SK-N-MC (cell line): ENCODE measurements at regions not wholly inside any gene's neighbourhood (a gene's known extent, or its start where the extent isn't known, plus 50 kb on each side); places are given as distances from the start of the nearest gene placed in this dataset.

Experiments
- EZH2 ChIP-seq: fragments of 200-600 bp; sonication (generic); IDR thresholded peaks from one replicate; pipeline ENCODE4 v1.6.1; 2017; ENCODE audit warnings: antibody characterized with exemption
- POLR2AphosphoS5 ChIP-seq: IDR thresholded peaks from 2 replicates; pipeline ENCODE4 v1.6.1; 2012; ENCODE audit warnings: mild to moderate bottlenecking, low read depth, low read length, borderline replicate concordance

- TF ChIP-seq POLR2AphosphoS5 (no peak), EZH2 (no peak)
These were observed 838.2 kb upstream of the CHAC2 start for GRCh38 chr2:52929412-52929811.
